Suprapubic skin (tissue), 3 donors: ENCODE measurements at regions not wholly inside any gene's neighbourhood (a gene's known extent, or its start where the extent isn't known, plus 50 kb on each side); places are given as distances from the start of the nearest gene placed in this dataset.

Source experiments
- EP300 ChIP-seq: sonication (generic); formaldehyde crosslinking; IDR thresholded peaks from one replicate; pipeline ENCODE4 v1.6.1; 2017; ENCODE audit warnings: antibody characterized with exemption
- TF ChIP-seq, protein P1 (sequence below), 2 donors: fragments of 200-600 bp in 1 of 2; fragments of 450-650 bp in 1 of 2; sonication (generic) in 1 of 2; IDR thresholded peaks; one replicate each; pipeline ENCODE4 v1.5.1; 2016 to 2019; ENCODE audit warnings: antibody characterized with exemption in 2 of 2, mild to moderate bottlenecking in 1 of 2, moderate library complexity in 1 of 2

DNA sequence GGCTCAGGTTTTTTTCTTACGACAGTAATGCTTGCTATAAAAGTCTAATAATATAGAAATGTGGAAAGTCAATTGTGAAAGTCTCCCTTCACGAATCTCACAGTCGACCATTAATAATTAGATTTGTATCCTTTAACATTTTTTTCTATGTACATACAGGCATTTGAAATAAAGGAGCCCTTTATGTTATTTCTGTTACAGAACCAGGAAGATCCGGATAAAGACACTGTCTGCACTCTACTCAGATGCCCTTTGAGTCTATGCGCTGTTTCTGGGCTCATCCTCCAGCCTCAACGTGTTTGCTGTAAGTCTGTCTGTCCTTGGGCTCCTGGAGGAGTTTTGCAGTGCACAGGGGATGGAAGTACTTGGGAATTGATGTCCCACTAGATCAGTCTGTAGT is 212.2 kb upstream of the ATP2B1 start:
- TF ChIP-seq, protein P1, sequence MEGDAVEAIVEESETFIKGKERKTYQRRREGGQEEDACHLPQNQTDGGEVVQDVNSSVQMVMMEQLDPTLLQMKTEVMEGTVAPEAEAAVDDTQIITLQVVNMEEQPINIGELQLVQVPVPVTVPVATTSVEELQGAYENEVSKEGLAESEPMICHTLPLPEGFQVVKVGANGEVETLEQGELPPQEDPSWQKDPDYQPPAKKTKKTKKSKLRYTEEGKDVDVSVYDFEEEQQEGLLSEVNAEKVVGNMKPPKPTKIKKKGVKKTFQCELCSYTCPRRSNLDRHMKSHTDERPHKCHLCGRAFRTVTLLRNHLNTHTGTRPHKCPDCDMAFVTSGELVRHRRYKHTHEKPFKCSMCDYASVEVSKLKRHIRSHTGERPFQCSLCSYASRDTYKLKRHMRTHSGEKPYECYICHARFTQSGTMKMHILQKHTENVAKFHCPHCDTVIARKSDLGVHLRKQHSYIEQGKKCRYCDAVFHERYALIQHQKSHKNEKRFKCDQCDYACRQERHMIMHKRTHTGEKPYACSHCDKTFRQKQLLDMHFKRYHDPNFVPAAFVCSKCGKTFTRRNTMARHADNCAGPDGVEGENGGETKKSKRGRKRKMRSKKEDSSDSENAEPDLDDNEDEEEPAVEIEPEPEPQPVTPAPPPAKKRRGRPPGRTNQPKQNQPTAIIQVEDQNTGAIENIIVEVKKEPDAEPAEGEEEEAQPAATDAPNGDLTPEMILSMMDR (IDR thresholded peaks at IDR 0.05) = no peak
- TF ChIP-seq EP300 = no peak
